Endothelial cell of umbilical vein (primary cell): ENCODE measurements at regions not wholly inside any gene's neighbourhood (a gene's known extent, or its start where the extent isn't known, plus 50 kb on each side); places are given as distances from the start of the nearest gene placed in this dataset.

Experiments used
- BruUV-seq: library from RNA; stranded (reverse); fragments of 400-500 nt; replicated peaks from 2 replicates; lab custom pipeline; 2021; lab: Mats Ljungman, UMichigan
- CTCF ChIA-PET: fragments of 300-600, 350-600 bp; sonication (Branson Sonifier 250); formaldehyde crosslinking; loops from one replicate; lab custom pipeline; 2021; ENCODE audit warnings: antibody characterized with exemption, inconsistent platforms; lab: Charles Lee
- POLR2A ChIA-PET: fragments of 300-600, 350-600 bp; sonication (Branson Sonifier 250); formaldehyde crosslinking; loops from one replicate; lab custom pipeline; 2021; ENCODE audit warnings: antibody characterized with exemption, inconsistent platforms; lab: Charles Lee
- DNase-seq: peaks from one replicate; pipeline ENCODE4 v3.0.0-alpha.2; 2011; ENCODE audit warnings: low read depth, low spot score
- FAIRE-seq: peaks from 2 replicates; lab custom pipeline; 2011; peaks lifted over from hg19 to GRCh38; lab: Jason Lieb, UNC
- H2AFZ ChIP-seq: 2 replicates; pipeline ENCODE4 v1.6.0; 2012; ENCODE audit warnings: low read depth, low read length, control low read depth, inconsistent platforms
- H3K27ac ChIP-seq: 2 replicates; pipeline ENCODE4 v1.5.1; 2011; ENCODE audit warnings: low read depth, mild to moderate bottlenecking, control low read depth, low read length, moderate library complexity; ENCODE audit not compliant: insufficient read depth
- H3K27me3 ChIP-seq, 2 experiments: 2 replicates each; pipeline versions ENCODE4 v1.6.0 to v1.6.1; 2011; ENCODE audit warnings: low read length in 2 of 2, mixed read lengths in 1 of 2; ENCODE audit not compliant: control insufficient read depth in 2 of 2, insufficient read depth in 2 of 2
- H3K36me3 ChIP-seq, 2 experiments: 2 replicates in 1 of 2; 3 replicates in 1 of 2; pipeline ENCODE4 v1.5.1; 2011; ENCODE audit warnings: low read length in 2 of 2, mild to moderate bottlenecking in 1 of 2, moderate library complexity in 1 of 2; ENCODE audit not compliant: control insufficient read depth in 2 of 2, insufficient read depth in 2 of 2; ENCODE audit errors: extremely low read depth in 1 of 2
- H3K4me1 ChIP-seq: 3 replicates; pipeline ENCODE4 v1.5.1; 2011; ENCODE audit warnings: mild to moderate bottlenecking, low read length; ENCODE audit not compliant: control insufficient read depth, insufficient read depth; ENCODE audit errors: extremely low read depth
- H3K4me2 ChIP-seq: 2 replicates; pipeline ENCODE4 v1.6.1; 2011; ENCODE audit warnings: low read length, control low read depth, mixed read lengths; ENCODE audit not compliant: insufficient read depth
- H3K4me3 ChIP-seq, 3 experiments: fragments of 200-600 bp in 1 of 3; sonication (generic), shearing (Covaris generic) in 1 of 3; replicated peaks in 1 of 3; 2 replicates each; pipeline ENCODE4 v1.5.1; 2011 to 2016; ENCODE audit warnings: control low read depth in 3 of 3, low read length in 3 of 3, mild to moderate bottlenecking in 2 of 3, inconsistent platforms in 1 of 3, low read depth in 1 of 3, moderate library complexity in 1 of 3; ENCODE audit not compliant: insufficient read depth in 1 of 3
- H3K79me2 ChIP-seq: 2 replicates; pipeline ENCODE4 v1.6.0; 2012; ENCODE audit warnings: low read length, inconsistent platforms; ENCODE audit not compliant: control insufficient read depth, insufficient read depth
- H3K9ac ChIP-seq: replicated peaks from 2 replicates; pipeline ENCODE3; 2011; ENCODE audit warnings: low read length, control low read depth; ENCODE audit not compliant: insufficient read depth; ENCODE audit errors: extremely low read depth
- H3K9me1 ChIP-seq: replicated peaks from 3 replicates; pipeline ENCODE4 v1.6.0; 2011; ENCODE audit warnings: mild to moderate bottlenecking, low read length; ENCODE audit not compliant: control insufficient read depth, insufficient read depth; ENCODE audit errors: extremely low read depth
- H3K9me3 ChIP-seq: replicated peaks from 2 replicates; pipeline ENCODE4 v1.5.1; 2012; ENCODE audit warnings: low read length, inconsistent platforms; ENCODE audit not compliant: control insufficient read depth, insufficient read depth
- H4K20me1 ChIP-seq: replicated peaks from 2 replicates; pipeline ENCODE3; 2011; ENCODE audit warnings: mild to moderate bottlenecking, low read length; ENCODE audit not compliant: control insufficient read depth, insufficient read depth; ENCODE audit errors: extremely low read depth
- CTCF ChIP-seq, 2 donors: IDR thresholded peaks; 1 replicate in 1 of 2; 2 replicates in 1 of 2; pipeline ENCODE4 v1.5.1; 2011; ENCODE audit warnings: low read length in 2 of 2, mild to moderate bottlenecking in 2 of 2, moderate library complexity in 2 of 2, control low read depth in 1 of 2, inconsistent platforms in 1 of 2, low read depth in 1 of 2; ENCODE audit not compliant: insufficient read depth in 1 of 2; ENCODE audit errors: extremely low read depth in 1 of 2
- EZH2 ChIP-seq: IDR thresholded peaks from 2 replicates; pipeline ENCODE4 v1.6.1; 2012; ENCODE audit warnings: borderline replicate concordance, low read depth, mild to moderate bottlenecking, moderate library complexity, low read length, inconsistent platforms; ENCODE audit not compliant: severe bottlenecking
- FOS ChIP-seq: IDR thresholded peaks from 2 replicates; pipeline ENCODE4 v1.6.1; 2011; ENCODE audit warnings: mild to moderate bottlenecking, low read length, moderate library complexity, borderline replicate concordance; ENCODE audit not compliant: insufficient read depth
- GATA2 ChIP-seq: IDR thresholded peaks from 2 replicates; pipeline ENCODE4 v1.7.0; 2011; ENCODE audit warnings: low read depth, mild to moderate bottlenecking, moderate library complexity, mixed read lengths, low read length; ENCODE audit not compliant: insufficient read length, insufficient read depth
- JUN ChIP-seq: IDR thresholded peaks from 2 replicates; pipeline ENCODE4 v1.6.1; 2011; ENCODE audit warnings: borderline replicate concordance, low read depth; ENCODE audit not compliant: insufficient read length, insufficient read depth
- MYC ChIP-seq: IDR thresholded peaks from one replicate; pipeline ENCODE4 v1.6.1; 2011; ENCODE audit warnings: mild to moderate bottlenecking, low read depth, low read length
- POLR2A ChIP-seq: IDR thresholded peaks from 2 replicates; pipeline ENCODE4 v1.6.1; 2012; ENCODE audit warnings: low read depth, mild to moderate bottlenecking, control low read depth, low read length
- POLR2AphosphoS5 ChIP-seq: IDR thresholded peaks from 2 replicates; pipeline ENCODE4 v1.6.1; 2012; ENCODE audit warnings: low read depth, mild to moderate bottlenecking, control low read depth, low read length, moderate library complexity; ENCODE audit not compliant: insufficient read depth
- dilution Hi-C: fragments of 300-500 bp; cut with MboI; formaldehyde crosslinking; loops from one replicate; pipeline ENCODE4 v1.15.0; 2019; ENCODE audit warnings: low sequenced_read_pairs; ENCODE audit not compliant: extremely low pct_ligation_motif_present
- intact Hi-C: fragments of 100-400 bp; cut with micrococcal nuclease; formaldehyde crosslinking; loops from one replicate; pipeline ENCODE4 v1.10.0; 2022
- TF ChIP-seq, protein P1 (sequence below): IDR thresholded peaks from 2 replicates; pipeline ENCODE4 v1.6.1; 2011; ENCODE audit not compliant: insufficient read depth, insufficient read length

DNA sequence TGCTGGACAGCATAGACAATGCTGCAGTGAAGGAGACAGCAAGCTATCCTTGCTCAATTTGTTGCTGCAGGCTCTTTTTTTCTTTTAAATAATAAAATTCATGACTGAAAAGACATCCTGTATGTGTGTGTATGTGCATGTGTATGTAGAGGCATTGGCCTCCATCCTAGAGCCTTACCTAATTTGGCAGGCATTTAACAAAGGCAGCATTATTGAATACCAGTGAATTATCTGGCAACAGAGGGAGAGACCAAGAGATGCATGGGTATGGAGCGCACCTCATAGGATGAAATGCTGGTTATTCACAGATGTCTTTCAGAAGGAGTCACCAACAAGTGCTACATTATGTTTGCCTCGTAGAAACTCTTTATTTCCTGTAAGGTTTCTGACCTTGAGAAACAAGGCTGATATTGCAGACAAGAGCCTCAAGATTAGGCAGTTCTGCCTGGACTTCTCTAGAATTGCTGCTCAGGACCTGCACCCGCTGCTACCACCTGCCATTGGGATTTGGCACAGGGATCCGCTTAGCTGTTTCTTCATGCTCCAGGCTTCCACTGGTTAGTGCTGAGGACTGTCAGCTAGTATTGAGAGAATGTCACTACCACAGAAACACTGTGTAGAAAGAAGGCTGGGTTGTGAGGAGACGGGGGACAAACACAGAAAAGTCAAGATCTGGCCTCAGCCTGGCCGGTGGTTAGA, 247.7 kb upstream of the RFX3 start:
- no peak overlapping the region for H3K4me3 ChIP-seq
- no peak overlapping the region for H2AFZ ChIP-seq
- no peaks in the 10 kb centered on the region for H3K36me3 ChIP-seq
- FAIRE-seq = no peak
- no peak for DNase-seq
- H3K27me3 ChIP-seq = peaks cover 0 to 5% of the 10 kb centered on the region in 2 experiments
- intact Hi-C loops = no loop called here
- dilution Hi-C loops = no loop called here
- no peaks in the 10 kb centered on the region for H3K4me1 ChIP-seq
- H3K4me2 ChIP-seq = no peak overlapping the region
- H3K9me3 ChIP-seq = no peaks in the 10 kb centered on the region
- H3K9ac ChIP-seq = no peak overlapping the region
- POLR2A ChIA-PET = no interaction called here
- H4K20me1 ChIP-seq = no peaks in the 10 kb centered on the region
- no peak overlapping the region for H3K27ac ChIP-seq
- no peaks in the 10 kb centered on the region for H3K79me2 ChIP-seq
- CTCF ChIA-PET = no interaction called here
- H3K9me1 ChIP-seq = no peaks in the 10 kb centered on the region
- no TSS peak for BruUV-seq
- TF ChIP-seq POLR2AphosphoS5 (no peak), EZH2 (no peak), GATA2 (no peak)
- TF ChIP-seq, protein P1, sequence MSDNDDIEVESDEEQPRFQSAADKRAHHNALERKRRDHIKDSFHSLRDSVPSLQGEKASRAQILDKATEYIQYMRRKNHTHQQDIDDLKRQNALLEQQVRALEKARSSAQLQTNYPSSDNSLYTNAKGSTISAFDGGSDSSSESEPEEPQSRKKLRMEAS = no peak

GRCh38 chr9:3769646-3770045, 243.8 kb upstream of the RFX3 start:
- Histone ChIP-seq H3K9ac (no peak overlapping the region), H3K4me1 (no peaks in the 10 kb centered on the region), H3K9me1 (no peaks in the 10 kb centered on the region), H3K4me3 (no peak overlapping the region), H3K36me3 (no peaks in the 10 kb centered on the region), H3K27ac (no peak overlapping the region), H3K9me3 (no peaks in the 10 kb centered on the region), H2AFZ (no peak overlapping the region), H3K79me2 (no peaks in the 10 kb centered on the region), H3K27me3 (peaks cover 0 to 5% of the 10 kb centered on the region in 2 experiments), H4K20me1 (no peaks in the 10 kb centered on the region), H3K4me2 (no peak overlapping the region)
- ChIA-PET POLR2A (no interaction called here), CTCF (no interaction called here)
- dilution Hi-C loops = no loop called here
- DNase-seq (no peak), FAIRE-seq (no peak)
- TF ChIP-seq, protein P1 = no peak
- TF ChIP-seq MYC (no peak), JUN (no peak), POLR2A (no peak), FOS (no peak), CTCF (IDR thresholded peaks at IDR 0.05; ENCODE audit: extremely low read depth in 1 of 2, insufficient read depth in 1 of 2, low read depth in 1 of 2, low read length in 2 of 2) (no peak), GATA2 (no peak), POLR2AphosphoS5 (no peak), EZH2 (no peak)
- intact Hi-C loops = no loop called here
- no TSS peak for BruUV-seq
